GM19372 (cell line): ENCODE measurements at regions not wholly inside any gene's neighbourhood (a gene's known extent, or its start where the extent isn't known, plus 50 kb on each side); places are given as distances from the start of the nearest gene placed in this dataset.
A peak's percentile ranks its signal among the peaks of the same experiment; 100 is the strongest.
"Not testable (repeated sequence)": the region's sequence is repeated elsewhere in the genome, so short reads cannot be mapped to it uniquely, and the experiment has no call there.

Source experiments
- ATAC-seq: cut with Tn5 transposase; IDR thresholded peaks from one replicate; pipeline ENCODE4 v1.9.1; 2021; ENCODE audit warnings: mild to moderate bottlenecking, low read depth, moderate library complexity; ENCODE audit not compliant: unreplicated experiment

- not testable (repeated sequence) for ATAC-seq
These were observed 124.3 kb downstream of the TP53TG3F start for GRCh38 chr16:33583702-33584101.

GRCh38 chr16:33588589-33588988 is 129.2 kb downstream of the TP53TG3F start:
- ATAC-seq = not testable (repeated sequence)

GRCh38 chr16:33593344-33593743 is 133.9 kb downstream of the TP53TG3F start:
- ATAC-seq = not testable (repeated sequence)

- ATAC-seq = not testable (repeated sequence)
These were observed 135.7 kb downstream of the TP53TG3F start for GRCh38 chr16:33595074-33595473.

GRCh38 chr16:33601029-33601428 is 141.6 kb downstream of the TP53TG3F start:
- ATAC-seq = not testable (repeated sequence)

GRCh38 chr16:33623535-33624077 is 164.2 kb downstream of the TP53TG3F start:
- not testable (repeated sequence) for ATAC-seq

GRCh38 chr16:33628895-33629294 is 169.5 kb downstream of the TP53TG3F start:
- ATAC-seq = not testable (repeated sequence)

GRCh38 chr16:33631713-33632112 is 172.3 kb downstream of the TP53TG3F start:
- not testable (repeated sequence) for ATAC-seq

- ATAC-seq = not testable (repeated sequence)
These were observed 174.6 kb downstream of the TP53TG3F start for GRCh38 chr16:33634057-33634456.

GRCh38 chr16:33636760-33637159 is 177.3 kb downstream of the TP53TG3F start:
- not testable (repeated sequence) for ATAC-seq

GRCh38 chr16:33643270-33643669 is 183.9 kb downstream of the TP53TG3F start:
- peak; percentile 69 for ATAC-seq

- ATAC-seq = peak; percentile 37
These were observed 184.4 kb downstream of the TP53TG3F start for GRCh38 chr16:33643698-33644381.

- not testable (repeated sequence) for ATAC-seq
These were observed 187.0 kb downstream of the TP53TG3F start for GRCh38 chr16:33646386-33646785.

GRCh38 chr16:33655756-33656155 is 196.3 kb downstream of the TP53TG3F start:
- ATAC-seq = not testable (repeated sequence)

GRCh38 chr16:33656394-33656793 is 197.0 kb downstream of the TP53TG3F start:
- ATAC-seq = peak; percentile 66

GRCh38 chr16:33657717-33658116 is 198.3 kb downstream of the TP53TG3F start:
- ATAC-seq = not testable (repeated sequence)

GRCh38 chr16:33680791-33681190 is 221.4 kb downstream of the TP53TG3F start:
- ATAC-seq = not testable (repeated sequence)

- ATAC-seq = not testable (repeated sequence)
These were observed 240.9 kb downstream of the TP53TG3F start for GRCh38 chr16:33700320-33700719.

GRCh38 chr16:33706845-33707590 is 247.6 kb downstream of the TP53TG3F start:
- ATAC-seq = not testable (repeated sequence)

GRCh38 chr16:33707591-33707934 is 248.2 kb downstream of the TP53TG3F start:
- not testable (repeated sequence) for ATAC-seq
